GM18507 (cell line): ENCODE measurements at regions not wholly inside any gene's neighbourhood (a gene's known extent, or its start where the extent isn't known, plus 50 kb on each side); places are given as distances from the start of the nearest gene placed in this dataset.
"Not testable (repeated sequence)": the region's sequence is repeated elsewhere in the genome, so short reads cannot be mapped to it uniquely, and the experiment has no call there.

Source experiments
- DNase-seq: peaks from one replicate; pipeline ENCODE4 v3.0.0; 2011; ENCODE audit warnings: low read depth; ENCODE audit not compliant: insufficient read length; ENCODE audit errors: extremely low spot score
- FAIRE-seq: peaks from 2 replicates; lab custom pipeline; 2011; peaks lifted over from hg19 to GRCh38; lab: Jason Lieb, UNC

DNA sequence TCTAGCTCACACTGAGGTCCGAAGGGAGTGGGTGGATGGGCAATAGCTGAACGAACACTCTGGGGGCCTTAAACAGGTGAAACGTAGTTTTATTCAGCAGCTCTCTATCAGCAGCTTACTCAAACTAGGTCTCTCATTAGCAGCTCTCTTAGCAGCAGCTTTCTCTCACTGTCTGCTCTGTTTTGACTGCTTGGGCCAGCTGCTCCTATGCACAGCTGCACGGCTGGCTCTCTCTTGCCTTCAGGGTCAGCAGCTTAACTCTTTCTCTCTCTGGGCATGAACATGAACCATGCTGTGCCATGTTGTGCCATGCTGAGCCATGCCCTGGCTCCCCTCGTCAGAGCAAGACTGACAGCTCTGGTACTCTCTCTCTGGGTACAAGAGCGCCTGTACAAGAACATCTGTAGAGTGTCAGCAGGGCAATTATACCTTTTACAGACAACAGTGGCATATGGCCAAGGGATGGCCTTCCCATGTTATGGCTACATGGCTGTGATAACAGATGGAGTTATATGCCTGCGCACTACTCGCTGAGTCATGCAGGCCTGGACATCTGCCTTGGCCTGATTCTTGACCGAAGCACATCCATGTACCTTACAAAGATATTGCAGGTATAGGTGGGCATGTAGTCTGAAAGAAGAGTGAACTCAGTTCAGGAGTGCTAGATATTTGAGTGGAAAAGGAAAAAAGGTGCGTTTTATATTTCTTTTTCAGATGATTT lies 152.4 kb downstream of the LEPR start:
- DNase-seq, result no peak
- no peak for FAIRE-seq

DNA sequence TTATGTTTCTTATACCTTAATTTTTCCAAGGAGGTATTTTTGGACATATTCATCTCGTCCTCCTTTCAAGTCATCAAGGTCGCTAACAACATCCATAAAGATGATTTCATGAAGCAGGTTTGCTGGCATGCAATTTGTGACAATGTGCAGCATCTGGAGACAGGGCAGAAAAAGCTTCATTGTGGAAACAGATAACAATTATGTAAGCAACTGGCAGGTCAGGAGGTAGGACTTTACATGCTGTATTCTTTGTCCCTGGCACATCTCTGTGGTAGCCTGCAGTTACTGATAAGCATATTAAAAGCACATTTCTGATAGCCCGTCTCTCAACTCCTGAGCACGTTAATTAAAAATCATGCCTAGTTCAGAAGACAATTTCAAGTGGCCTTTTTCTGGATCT lies 156.8 kb downstream of the LEPR start:
- FAIRE-seq, result no peak
- no peak for DNase-seq

DNA sequence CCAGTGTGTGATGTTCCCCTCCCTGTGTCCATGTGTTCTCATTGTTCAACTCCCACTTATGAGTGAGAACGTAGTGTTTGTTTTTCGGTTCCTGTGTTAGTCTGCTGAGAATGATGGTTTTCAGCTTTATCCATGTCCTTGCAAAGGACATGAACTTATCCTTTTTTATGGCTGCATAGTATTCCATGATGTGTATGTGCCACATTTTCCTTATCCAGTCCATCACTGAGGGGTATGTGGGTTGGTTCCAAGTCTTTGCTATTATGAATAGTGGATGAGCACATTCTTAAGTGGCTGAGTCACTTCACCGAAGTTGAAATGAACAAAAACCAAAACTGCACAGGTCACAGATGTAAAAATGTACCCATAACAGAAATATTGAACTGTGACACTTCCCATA lies 157.5 kb downstream of the LEPR start:
- FAIRE-seq, result not testable (repeated sequence)

DNA sequence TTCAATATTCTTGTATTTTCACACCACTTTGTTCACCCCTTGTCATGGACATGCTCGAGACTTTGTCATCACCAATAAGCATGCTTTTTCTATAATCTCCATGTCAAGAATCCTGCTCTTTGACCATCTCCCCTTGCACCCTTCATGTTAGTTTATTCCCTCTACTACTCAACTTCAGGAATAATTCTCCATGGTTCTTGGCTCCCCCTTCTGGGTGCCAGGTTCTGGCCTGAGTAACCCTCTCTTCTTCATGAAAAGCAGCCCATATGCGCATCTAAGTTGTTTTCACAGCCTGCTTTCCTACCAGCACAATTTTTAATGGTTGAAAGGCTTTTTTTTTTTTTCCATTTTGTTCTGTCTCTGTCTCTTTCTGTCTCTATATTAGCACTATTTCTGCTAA lies 160.7 kb downstream of the LEPR start:
- FAIRE-seq, result no peak

More for the DNA sequence above, 157.5 kb downstream of the LEPR start:
- DNase-seq, result not testable (repeated sequence)

DNA sequence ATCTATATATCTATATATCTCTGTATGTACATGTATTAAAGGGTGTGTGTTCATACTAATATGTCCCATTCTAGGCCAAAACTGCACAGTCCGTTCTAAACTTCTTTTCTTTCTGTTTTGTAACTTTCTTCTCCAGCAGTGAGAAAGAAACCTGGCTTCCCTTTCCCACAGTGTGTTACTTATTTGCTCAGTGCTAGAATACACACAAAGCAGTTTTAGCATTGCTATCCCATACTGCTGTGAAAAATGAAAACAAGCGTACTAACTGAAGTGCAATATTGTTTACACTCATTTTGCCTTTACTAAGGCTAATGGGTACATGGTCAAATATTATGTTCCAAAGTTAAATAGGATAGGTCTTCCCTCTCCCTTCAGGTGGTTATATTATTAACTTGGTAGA lies 163.9 kb downstream of the LEPR start:
- no peak for DNase-seq
- FAIRE-seq, result no peak

More for the DNA sequence above, 160.7 kb downstream of the LEPR start:
- DNase-seq, result no peak

DNA sequence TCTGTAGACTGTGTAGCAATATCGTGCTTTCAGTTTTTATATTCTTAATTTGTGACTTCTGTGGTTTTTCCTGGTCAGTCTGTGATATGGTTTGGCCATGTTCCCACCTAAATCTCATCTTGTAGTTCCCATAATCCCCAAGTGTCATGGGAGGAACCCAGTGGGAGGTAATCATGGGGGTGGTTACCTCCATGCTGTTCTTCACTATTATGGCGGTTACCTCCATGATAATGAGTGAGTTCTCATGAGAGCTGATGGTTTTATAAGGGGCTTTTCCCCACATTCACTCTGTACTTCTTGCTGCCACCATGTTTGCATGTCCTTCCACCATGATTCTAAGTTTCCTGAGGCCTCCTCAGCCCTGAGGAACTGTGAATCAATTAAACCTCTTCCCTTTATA lies 169.8 kb downstream of the LEPR start:
- DNase-seq (no peak), FAIRE-seq (no peak)

DNA sequence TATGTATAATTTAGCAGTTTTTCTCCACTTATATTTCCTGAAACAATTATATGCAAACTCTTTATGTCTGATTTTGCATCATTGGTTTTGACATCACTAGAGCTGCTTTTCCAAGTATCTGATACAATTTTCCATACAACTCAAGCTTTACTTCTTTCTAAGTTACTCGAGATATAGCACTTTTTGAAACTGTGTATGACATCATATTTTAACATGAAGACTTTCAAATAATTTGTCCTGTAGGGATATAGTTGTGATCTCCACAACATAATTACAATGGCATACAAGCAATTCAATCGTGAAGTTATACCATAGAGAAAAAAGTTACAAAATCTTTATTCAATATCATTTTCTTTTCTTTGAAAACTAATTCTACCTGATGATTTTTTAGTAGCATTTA lies 173.0 kb downstream of the LEPR start:
- no peak for FAIRE-seq
- no peak for DNase-seq

DNA sequence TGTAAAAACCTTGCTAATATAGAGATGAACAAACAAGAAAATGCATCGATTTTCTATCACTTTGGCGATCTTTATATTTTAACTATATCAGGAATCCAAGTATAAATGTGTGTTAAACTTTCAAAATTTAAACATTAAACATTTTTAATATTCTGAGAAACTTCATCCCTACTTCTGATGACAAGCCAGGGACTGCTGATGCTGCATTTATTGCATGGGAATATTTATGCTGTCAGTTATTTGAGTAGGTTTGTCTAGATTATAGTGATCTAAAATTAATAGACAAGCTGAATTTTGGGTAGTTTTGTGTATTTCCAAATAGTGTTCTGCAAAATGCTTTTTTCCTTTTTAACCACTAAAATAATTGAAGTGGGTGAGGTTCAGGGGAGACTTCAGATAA lies 175.3 kb downstream of the LEPR start:
- no peak for FAIRE-seq

DNA sequence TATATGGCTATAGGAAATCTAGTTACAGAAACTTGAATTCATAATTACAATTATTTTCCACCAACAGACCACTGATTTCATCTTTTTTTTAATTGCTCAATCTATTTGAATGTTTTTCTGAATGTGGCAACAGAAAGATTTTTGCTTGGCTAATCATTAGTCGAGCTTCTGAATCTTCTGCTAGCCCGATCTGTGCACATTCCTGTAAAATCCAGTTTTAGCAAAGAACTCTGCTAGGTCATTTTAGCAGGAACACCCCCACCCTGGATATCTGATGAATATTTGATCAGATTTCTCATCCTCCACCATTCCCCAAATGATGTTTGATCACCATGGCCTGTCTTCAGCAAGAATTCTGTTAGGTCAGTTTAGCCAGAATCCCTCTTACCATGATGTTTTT lies 176.3 kb downstream of the LEPR start:
- FAIRE-seq (no peak), DNase-seq (no peak)

More for the DNA sequence above, 175.3 kb downstream of the LEPR start:
- DNase-seq, result no peak

DNA sequence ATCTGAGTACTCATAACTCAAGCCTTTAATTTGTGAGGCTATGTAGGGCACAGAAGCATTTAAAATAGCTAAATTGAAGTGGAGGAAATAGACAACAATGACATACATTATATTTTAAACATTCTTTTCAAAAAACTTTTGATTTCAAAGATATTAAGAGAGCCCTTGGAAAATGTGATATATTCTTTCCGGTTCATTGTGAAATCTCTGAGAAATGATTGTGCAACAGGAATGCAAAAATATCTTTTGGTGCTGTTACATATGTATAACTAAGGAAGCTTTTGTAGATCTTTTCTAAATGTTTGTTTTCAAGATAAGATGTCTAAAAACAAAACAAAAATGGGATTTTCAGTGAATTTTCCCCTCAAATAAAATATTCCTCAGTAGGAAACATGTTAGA lies 185.2 kb downstream of the LEPR start:
- FAIRE-seq, result no peak
- DNase-seq, result no peak

DNA sequence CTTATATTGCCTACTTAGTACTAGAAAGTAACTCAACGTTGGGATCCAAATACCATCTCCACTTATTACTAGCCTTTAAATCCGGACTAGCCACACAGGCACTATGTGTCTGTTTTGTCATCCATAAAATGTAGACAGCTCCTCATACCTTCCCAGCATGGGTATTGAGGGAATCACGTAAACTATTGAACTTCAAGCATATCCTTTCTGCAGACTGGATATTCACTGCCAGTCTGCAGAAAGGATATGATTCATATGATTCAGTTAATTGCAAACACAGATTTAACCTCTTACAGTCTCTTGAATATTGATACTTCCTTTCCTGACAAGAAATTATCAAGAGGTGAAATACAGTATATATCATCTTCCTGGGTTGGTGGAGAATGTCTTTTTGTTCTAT lies 186.0 kb downstream of the LEPR start:
- no peak for FAIRE-seq

DNA sequence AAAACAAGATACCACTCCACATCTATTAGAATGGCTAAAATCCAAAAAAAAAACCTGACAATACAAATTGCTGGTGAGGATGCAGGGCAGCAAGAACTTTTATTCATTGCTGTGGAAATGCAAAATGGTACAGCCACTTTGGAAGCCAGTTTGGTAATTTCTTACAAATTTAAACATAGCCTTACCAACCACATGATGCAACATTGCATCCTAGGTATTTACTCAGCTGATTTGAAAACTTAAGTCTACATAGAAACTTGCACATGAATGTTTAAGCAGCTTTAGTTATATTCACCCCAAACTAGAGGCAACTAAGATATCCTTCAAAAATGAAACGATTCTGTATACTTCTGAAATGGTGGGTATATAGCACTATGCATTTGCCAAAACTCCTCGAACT lies 178.8 kb upstream of the PDE4B start:
- no peak for FAIRE-seq
- DNase-seq, result no peak

More for the DNA sequence above, 186.0 kb downstream of the LEPR start:
- no peak for DNase-seq

DNA sequence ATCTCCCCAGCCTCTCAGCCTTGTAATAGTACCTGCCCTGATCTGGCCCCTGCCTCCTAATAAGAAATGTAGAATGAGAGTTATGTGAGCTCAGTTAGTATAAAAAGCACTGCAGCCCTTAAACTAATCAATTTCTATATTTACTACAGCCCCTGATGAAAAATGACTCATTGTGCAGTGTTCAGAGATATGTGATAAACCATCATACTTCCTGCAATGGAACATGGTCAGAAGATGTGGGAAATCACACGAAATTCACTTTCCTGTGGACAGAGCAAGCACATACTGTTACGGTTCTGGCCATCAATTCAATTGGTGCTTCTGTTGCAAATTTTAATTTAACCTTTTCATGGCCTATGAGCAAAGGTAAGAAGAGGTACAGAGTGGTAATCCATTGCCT lies 176.8 kb upstream of the PDE4B start:
- DNase-seq (no peak), FAIRE-seq (no peak)

DNA sequence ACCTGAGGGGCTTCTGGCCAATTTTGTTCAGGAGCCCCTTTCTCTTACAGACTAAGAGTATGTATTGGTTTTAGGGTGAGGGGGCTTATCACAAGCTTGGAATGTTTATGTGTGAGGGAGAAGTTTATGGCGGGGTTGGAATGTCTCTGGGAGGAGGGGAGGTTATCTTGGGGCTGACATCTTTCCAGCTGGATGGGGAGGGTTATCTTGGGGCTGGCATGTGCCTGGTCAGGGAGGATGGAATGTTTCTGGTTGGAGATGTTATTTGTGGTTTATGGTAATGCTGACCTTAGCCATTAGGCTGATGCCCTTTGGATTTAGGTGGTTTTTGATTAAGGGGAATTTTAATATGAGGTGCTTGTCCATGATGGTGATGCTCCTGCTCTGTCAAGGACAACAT lies 171.0 kb upstream of the PDE4B start:
- not testable (repeated sequence) for FAIRE-seq, DNase-seq

DNA sequence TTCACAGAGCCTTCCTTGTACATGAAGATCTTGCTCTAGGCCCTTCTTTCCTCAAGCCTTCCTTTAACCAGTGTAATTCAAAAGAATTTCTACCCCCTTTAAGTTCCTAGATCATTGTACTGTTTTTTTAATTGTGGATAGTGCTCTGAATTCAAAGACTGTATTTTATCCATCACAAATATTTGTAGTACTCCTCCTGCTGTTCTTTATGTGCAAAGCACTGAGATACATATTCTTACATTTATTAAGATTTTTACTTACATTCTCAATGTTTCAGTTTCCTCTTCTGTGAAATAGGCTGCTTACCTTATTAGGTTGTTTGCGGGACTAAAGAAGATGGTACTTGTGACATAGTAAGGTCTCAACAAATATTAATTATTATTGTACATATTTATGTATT lies 168.8 kb upstream of the PDE4B start:
- no peak for FAIRE-seq
- no peak for DNase-seq

DNA sequence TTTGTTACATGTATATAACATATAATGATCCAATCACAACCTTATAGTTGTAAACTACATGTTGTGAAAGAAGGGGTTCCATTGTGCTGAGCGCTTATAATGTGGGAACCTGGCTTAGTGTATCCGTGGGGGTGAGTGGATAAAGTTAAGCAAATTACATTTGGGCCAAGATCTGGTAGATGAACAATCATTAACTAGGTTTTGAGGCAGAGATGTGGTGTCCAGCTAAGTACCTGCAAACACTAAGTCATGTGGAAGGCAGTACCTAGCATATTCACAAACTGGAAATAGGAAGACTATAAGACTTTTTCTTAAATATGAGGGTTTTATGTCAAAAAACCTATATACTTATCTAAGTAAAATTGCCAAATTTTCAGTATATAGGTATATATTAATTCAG lies 167.2 kb upstream of the PDE4B start:
- FAIRE-seq, result no peak
- DNase-seq, result no peak

DNA sequence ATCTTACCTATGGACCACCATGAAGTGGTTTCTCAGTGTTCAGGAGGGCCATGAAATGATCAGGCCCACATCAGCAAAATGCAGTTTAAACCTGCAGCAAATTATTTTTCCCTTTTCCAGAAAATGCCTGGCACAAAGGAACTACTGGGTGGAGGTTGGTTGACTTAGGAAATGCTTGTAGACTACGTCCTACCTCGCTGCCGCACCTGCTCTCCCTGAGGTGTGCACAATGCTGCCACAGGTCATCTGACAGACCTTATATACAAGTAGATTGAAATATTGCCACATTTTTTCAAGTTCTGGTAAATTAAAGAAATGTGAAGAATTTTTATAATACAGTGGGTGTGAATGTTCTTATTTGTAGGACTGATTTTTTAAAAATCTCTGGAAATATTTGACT lies 166.7 kb upstream of the PDE4B start:
- no peak for FAIRE-seq

DNA sequence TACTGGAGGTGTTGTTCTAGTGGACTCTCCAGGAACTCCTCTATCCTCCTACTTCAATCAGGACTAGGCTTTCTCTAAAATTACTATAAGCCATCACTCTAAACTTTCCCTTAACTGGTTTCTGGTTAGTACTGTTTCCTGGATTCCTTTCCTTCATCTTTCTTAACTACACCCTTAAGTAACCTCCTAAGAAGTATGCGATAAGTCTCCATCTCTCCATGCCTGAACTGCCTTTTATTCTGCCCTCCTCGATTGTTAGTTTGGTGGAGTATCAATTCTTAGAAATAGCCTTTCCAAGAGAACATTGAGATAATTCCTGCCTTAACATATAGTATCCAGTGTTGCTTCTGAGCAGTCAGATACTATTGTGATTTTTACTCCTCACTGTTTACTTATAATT lies 162.9 kb upstream of the PDE4B start:
- DNase-seq, result no peak
- no peak for FAIRE-seq

More for the DNA sequence above, 166.7 kb upstream of the PDE4B start:
- DNase-seq, result no peak

DNA sequence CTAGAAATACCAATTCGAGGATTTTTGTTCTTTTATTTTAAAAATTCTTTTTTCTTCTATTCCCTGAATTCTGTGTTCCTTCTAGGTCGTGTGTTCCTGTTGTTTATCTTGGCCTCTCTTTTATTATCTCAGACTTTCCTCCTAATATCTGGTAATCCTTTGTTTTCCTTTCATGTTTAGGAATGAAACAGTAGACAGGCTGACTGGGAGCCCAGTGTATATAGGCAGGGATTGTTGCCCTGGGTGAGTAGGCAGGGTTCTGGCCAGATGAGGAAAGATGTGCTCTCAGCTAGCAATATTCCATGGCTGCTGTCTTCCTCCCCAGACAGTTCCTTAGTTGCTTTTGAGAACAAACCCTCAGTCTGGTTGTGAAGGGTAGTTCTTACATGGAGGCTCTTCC lies 161.8 kb upstream of the PDE4B start:
- DNase-seq, result no peak

DNA sequence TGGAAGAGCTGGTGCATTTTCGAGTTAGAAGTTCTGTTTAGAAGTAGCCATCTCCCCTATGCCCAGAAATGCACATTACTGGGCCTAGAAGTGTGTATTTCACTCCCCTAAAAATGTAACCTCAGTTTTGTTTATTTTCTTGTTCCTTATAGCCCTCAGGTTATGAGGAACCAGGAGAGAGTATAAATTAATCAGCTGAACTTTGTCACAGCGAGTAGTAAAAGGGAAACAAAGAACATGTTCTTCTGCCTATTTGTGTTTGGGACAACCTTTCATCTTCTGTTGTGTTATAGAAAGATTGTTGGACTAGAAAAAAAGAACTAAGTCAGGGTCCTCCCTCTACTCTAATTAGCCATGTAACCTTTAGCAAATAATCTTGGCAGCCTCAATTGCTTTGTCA lies 160.5 kb upstream of the PDE4B start:
- DNase-seq (no peak), FAIRE-seq (no peak)

More for the DNA sequence above, 161.8 kb upstream of the PDE4B start:
- FAIRE-seq, result no peak

DNA sequence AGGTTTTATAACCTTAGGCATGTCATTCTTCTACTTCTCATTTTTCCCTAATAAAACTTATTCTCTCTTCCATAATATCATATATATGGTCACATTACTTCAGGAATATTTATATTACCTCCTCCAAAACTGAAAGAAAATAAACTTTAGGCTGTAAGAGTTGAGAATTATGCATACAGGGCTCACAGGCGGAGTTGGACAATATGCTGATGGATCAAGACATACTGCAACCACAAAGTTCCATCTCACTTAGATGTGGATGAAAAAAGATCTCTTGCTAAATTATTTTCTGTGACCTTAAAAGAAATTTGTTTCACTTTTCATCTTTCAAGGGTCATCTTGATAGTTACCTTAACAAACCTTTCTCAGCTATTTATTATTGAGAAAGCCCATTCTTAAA lies 152.6 kb upstream of the PDE4B start:
- FAIRE-seq, result no peak

DNA sequence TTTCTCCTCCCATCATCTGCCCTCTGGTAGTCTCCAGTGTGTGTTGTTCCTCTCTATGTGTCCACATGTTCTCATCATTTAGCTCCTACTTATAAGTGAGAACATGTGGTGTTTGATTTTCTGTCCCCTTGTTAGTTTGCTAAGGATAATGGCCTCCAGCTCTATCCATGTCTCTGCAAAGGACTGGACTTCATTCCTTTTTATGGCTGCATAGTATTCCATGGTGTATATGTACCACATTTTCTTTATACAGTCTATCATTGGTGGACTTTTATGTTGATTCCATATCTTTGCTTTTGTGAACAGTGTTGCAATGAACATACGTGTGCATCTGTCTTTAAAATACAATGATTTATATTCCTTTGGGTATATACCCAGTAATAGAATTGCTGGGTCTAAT lies 143.5 kb upstream of the PDE4B start:
- not testable (repeated sequence) for FAIRE-seq, DNase-seq

More for the DNA sequence above, 152.6 kb upstream of the PDE4B start:
- DNase-seq, result no peak
